H1 (cell line): ENCODE measurements at regions not wholly inside any gene's neighbourhood (a gene's known extent, or its start where the extent isn't known, plus 50 kb on each side); places are given as distances from the start of the nearest gene placed in this dataset.

Experiments used
- BRCA1 ChIP-seq: IDR thresholded peaks from 2 replicates; pipeline ENCODE4 v1.6.1; 2012; ENCODE audit warnings: low read depth, low read length, improper control_type of control experiment
- KDM1A ChIP-seq: fragments of 200-600, 300-600 bp; sonication (generic); IDR thresholded peaks from 2 replicates; pipeline ENCODE4 v1.7.1; 2016; ENCODE audit warnings: mild to moderate bottlenecking, low read length, borderline replicate concordance
- SIRT6 ChIP-seq: IDR thresholded peaks from one replicate; pipeline ENCODE4 v1.7.1; 2012; ENCODE audit warnings: low read length, inconsistent platforms
- TCF12 ChIP-seq: IDR thresholded peaks from 2 replicates; pipeline ENCODE4 v1.6.1; 2011; ENCODE audit warnings: low read depth, mild to moderate bottlenecking, low read length
- TF ChIP-seq, protein P1 (sequence below): fragments of 300-600 bp; sonication (generic); IDR thresholded peaks from 2 replicates; pipeline ENCODE4 v1.7.1; 2012; ENCODE audit warnings: low read length, moderate library complexity, mild to moderate bottlenecking, inconsistent platforms; ENCODE audit not compliant: insufficient replicate concordance
- TF ChIP-seq, protein P2 (sequence below): IDR thresholded peaks from 2 replicates; pipeline ENCODE4 v1.6.1; 2011; ENCODE audit warnings: low read depth, mild to moderate bottlenecking, low read length; ENCODE audit not compliant: insufficient read depth

DNA sequence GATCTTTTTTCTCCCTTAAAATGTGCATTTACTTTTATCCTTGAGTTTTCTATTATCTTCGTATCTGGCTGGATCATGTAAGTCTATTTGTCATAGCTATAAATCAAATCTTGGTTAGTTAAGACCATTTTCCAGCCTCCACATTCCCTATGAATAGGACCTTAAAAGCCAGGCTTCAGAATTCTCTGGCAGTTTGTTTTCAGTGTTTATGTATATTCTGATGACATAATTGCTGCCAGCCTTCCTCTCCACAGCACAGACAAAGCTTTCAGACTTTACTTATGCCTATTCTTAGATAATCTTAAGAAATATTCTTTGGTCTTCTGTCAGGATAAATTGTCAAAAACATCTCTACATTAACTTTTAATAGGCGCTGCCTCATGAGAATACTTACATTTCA is 870.8 kb upstream of the SPRY2 start (continued):
- TF ChIP-seq, protein P1, sequence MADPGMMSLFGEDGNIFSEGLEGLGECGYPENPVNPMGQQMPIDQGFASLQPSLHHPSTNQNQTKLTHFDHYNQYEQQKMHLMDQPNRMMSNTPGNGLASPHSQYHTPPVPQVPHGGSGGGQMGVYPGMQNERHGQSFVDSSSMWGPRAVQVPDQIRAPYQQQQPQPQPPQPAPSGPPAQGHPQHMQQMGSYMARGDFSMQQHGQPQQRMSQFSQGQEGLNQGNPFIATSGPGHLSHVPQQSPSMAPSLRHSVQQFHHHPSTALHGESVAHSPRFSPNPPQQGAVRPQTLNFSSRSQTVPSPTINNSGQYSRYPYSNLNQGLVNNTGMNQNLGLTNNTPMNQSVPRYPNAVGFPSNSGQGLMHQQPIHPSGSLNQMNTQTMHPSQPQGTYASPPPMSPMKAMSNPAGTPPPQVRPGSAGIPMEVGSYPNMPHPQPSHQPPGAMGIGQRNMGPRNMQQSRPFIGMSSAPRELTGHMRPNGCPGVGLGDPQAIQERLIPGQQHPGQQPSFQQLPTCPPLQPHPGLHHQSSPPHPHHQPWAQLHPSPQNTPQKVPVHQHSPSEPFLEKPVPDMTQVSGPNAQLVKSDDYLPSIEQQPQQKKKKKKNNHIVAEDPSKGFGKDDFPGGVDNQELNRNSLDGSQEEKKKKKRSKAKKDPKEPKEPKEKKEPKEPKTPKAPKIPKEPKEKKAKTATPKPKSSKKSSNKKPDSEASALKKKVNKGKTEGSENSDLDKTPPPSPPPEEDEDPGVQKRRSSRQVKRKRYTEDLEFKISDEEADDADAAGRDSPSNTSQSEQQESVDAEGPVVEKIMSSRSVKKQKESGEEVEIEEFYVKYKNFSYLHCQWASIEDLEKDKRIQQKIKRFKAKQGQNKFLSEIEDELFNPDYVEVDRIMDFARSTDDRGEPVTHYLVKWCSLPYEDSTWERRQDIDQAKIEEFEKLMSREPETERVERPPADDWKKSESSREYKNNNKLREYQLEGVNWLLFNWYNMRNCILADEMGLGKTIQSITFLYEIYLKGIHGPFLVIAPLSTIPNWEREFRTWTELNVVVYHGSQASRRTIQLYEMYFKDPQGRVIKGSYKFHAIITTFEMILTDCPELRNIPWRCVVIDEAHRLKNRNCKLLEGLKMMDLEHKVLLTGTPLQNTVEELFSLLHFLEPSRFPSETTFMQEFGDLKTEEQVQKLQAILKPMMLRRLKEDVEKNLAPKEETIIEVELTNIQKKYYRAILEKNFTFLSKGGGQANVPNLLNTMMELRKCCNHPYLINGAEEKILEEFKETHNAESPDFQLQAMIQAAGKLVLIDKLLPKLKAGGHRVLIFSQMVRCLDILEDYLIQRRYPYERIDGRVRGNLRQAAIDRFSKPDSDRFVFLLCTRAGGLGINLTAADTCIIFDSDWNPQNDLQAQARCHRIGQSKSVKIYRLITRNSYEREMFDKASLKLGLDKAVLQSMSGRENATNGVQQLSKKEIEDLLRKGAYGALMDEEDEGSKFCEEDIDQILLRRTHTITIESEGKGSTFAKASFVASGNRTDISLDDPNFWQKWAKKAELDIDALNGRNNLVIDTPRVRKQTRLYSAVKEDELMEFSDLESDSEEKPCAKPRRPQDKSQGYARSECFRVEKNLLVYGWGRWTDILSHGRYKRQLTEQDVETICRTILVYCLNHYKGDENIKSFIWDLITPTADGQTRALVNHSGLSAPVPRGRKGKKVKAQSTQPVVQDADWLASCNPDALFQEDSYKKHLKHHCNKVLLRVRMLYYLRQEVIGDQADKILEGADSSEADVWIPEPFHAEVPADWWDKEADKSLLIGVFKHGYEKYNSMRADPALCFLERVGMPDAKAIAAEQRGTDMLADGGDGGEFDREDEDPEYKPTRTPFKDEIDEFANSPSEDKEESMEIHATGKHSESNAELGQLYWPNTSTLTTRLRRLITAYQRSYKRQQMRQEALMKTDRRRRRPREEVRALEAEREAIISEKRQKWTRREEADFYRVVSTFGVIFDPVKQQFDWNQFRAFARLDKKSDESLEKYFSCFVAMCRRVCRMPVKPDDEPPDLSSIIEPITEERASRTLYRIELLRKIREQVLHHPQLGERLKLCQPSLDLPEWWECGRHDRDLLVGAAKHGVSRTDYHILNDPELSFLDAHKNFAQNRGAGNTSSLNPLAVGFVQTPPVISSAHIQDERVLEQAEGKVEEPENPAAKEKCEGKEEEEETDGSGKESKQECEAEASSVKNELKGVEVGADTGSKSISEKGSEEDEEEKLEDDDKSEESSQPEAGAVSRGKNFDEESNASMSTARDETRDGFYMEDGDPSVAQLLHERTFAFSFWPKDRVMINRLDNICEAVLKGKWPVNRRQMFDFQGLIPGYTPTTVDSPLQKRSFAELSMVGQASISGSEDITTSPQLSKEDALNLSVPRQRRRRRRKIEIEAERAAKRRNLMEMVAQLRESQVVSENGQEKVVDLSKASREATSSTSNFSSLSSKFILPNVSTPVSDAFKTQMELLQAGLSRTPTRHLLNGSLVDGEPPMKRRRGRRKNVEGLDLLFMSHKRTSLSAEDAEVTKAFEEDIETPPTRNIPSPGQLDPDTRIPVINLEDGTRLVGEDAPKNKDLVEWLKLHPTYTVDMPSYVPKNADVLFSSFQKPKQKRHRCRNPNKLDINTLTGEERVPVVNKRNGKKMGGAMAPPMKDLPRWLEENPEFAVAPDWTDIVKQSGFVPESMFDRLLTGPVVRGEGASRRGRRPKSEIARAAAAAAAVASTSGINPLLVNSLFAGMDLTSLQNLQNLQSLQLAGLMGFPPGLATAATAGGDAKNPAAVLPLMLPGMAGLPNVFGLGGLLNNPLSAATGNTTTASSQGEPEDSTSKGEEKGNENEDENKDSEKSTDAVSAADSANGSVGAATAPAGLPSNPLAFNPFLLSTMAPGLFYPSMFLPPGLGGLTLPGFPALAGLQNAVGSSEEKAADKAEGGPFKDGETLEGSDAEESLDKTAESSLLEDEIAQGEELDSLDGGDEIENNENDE: no peak
- no peak for TF ChIP-seq TCF12
- TF ChIP-seq SIRT6: no peak
- no peak for TF ChIP-seq KDM1A
- TF ChIP-seq, protein P2, sequence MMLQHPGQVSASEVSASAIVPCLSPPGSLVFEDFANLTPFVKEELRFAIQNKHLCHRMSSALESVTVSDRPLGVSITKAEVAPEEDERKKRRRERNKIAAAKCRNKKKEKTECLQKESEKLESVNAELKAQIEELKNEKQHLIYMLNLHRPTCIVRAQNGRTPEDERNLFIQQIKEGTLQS: no peak
- TF ChIP-seq BRCA1: no peak
